HepG2 (cell line): ENCODE measurements at regions not wholly inside any gene's neighbourhood (a gene's known extent, or its start where the extent isn't known, plus 50 kb on each side); places are given as distances from the start of the nearest gene placed in this dataset.

Source experiments
- ATAC-seq: fragments of 200-7000 bp; cut with Tn5 transposase; 3 replicates; pipeline ENCODE4 v1.9.1; 2020; ENCODE audit warnings: mild to moderate bottlenecking, moderate library complexity
- BruUV-seq: library from RNA; stranded (reverse); fragments of 400-500 nt; replicated peaks from 2 replicates; lab custom pipeline; 2021; lab: Mats Ljungman, UMichigan
- CTCF ChIA-PET: fragments of 300-600 bp; formaldehyde crosslinking; extraction: SDS; loops from one replicate; lab custom pipeline; 2021; ENCODE audit warnings: low total read pairs, inconsistent platforms, low intra/inter-chr PET ratio; lab: Yijun Ruan, JAX
- POLR2A ChIA-PET: fragments of 350-600 bp; sonication (Branson Sonifier 250); formaldehyde crosslinking; loops from one replicate; lab custom pipeline; 2020; ENCODE audit warnings: antibody characterized with exemption, inconsistent platforms; lab: Yijun Ruan, JAX
- DNase-seq: peaks from one replicate; pipeline ENCODE4 v3.0.0-alpha.2; 2015; ENCODE audit warnings: low spot score
- FAIRE-seq: peaks from 3 replicates; lab custom pipeline; 2011; peaks lifted over from hg19 to GRCh38; lab: Jason Lieb, UNC
- H2AFZ ChIP-seq: one replicate; pipeline ENCODE4 v1.6.1; 2011; ENCODE audit warnings: low read length, inconsistent platforms
- H3K27ac ChIP-seq: fragments of 300-600 bp; 3 replicates; pipeline ENCODE4 v1.8.0; 2011; ENCODE audit warnings: mixed run types, mild to moderate bottlenecking, mixed read lengths, low read length, inconsistent platforms; ENCODE audit not compliant: insufficient read depth; ENCODE audit errors: extremely low read length
- H3K27me3 ChIP-seq, 2 experiments: fragments of 200-600 bp in 1 of 2; 2 replicates in 1 of 2; 3 replicates in 1 of 2; pipeline versions ENCODE4 v1.6.0 to v1.8.0; 2011; ENCODE audit warnings: low read length in 2 of 2, mild to moderate bottlenecking in 2 of 2, moderate library complexity in 2 of 2, inconsistent platforms in 1 of 2; ENCODE audit not compliant: insufficient read depth in 2 of 2, control insufficient read depth in 1 of 2
- H3K36me3 ChIP-seq, 2 experiments: fragments of 200-600 bp in 1 of 2; replicated peaks in 1 of 2; 2 replicates in 1 of 2; 3 replicates in 1 of 2; pipeline versions ENCODE4 v1.5.1 to v1.8.0; 2011; ENCODE audit warnings: low read length in 2 of 2, inconsistent platforms in 1 of 2; ENCODE audit not compliant: insufficient read depth in 2 of 2, control insufficient read depth in 1 of 2
- H3K4me1 ChIP-seq: 2 replicates; pipeline ENCODE4 v1.5.1; 2012; ENCODE audit warnings: low read length, inconsistent platforms; ENCODE audit not compliant: insufficient read depth
- H3K4me2 ChIP-seq: 2 replicates; pipeline ENCODE4 v1.6.0; 2011; ENCODE audit warnings: low read depth, low read length, inconsistent platforms
- H3K4me3 ChIP-seq, 3 experiments: fragments of 200-600 bp in 1 of 3; sonication (generic), shearing (Covaris generic) in 1 of 3; replicated peaks in 1 of 3; 2 replicates each; pipeline ENCODE4 v1.5.1; 2011 to 2016; ENCODE audit warnings: low read length in 3 of 3, inconsistent platforms in 2 of 3, low read depth in 2 of 3, mild to moderate bottlenecking in 2 of 3, control low read depth in 1 of 3, mixed read lengths in 1 of 3; ENCODE audit not compliant: insufficient read depth in 1 of 3
- H3K79me2 ChIP-seq: one replicate; pipeline ENCODE4 v1.6.1; 2011; ENCODE audit warnings: low read length, inconsistent platforms; ENCODE audit not compliant: insufficient read depth
- H3K9ac ChIP-seq: 2 replicates; pipeline ENCODE4 v1.6.0; 2011; ENCODE audit warnings: mild to moderate bottlenecking, low read depth, low read length, inconsistent platforms; ENCODE audit not compliant: insufficient read depth
- H3K9me3 ChIP-seq: 2 replicates; pipeline ENCODE4 v1.5.1; 2012; ENCODE audit warnings: mild to moderate bottlenecking, low read length
- H4K20me1 ChIP-seq: 2 replicates; pipeline ENCODE4 v1.6.0; 2011; ENCODE audit warnings: inconsistent platforms, mild to moderate bottlenecking, low read length, moderate library complexity; ENCODE audit not compliant: insufficient read depth
- EHMT2 ChIP-seq: fragments of 200-600 bp; sonication (generic); IDR thresholded peaks from 2 replicates; pipeline ENCODE4 v1.7.0; 2017; ENCODE audit warnings: antibody characterized with exemption, low read depth, low read length, borderline replicate concordance
- ELF4 ChIP-seq: sonication (generic); formaldehyde crosslinking; IDR thresholded peaks from 2 replicates; pipeline ENCODE4 v1.5.0; 2020; ENCODE audit warnings: missing genetic modification reagents, mild to moderate bottlenecking, moderate library complexity, borderline replicate concordance
- ZBTB7A ChIP-seq: sonication (generic); formaldehyde crosslinking; IDR thresholded peaks from 2 replicates; pipeline ENCODE4 v1.8.0; 2022; ENCODE audit warnings: mild to moderate bottlenecking, missing genetic modification reagents
- WGBS: methylation state at CpG from one replicate; pipeline ENCODE4 v1.1.6; 2017; ENCODE audit warnings: low lambda C conversion rate; 5-methylcytosine and 5-hydroxymethylcytosine counted together
- in situ Hi-C: cut with HindIII; loops from 2 replicates; pipeline ENCODE4 v1.10.0; 2017; ENCODE audit warnings: low pct_unique_long_range_greater_than_20kb; ENCODE audit not compliant: extremely low pct_ligation_motif_present
- intact Hi-C: fragments of 100-400 bp; cut with micrococcal nuclease; formaldehyde crosslinking; loops from one replicate; pipeline ENCODE4 v1.10.0; 2022; ENCODE audit not compliant: unreplicated experiment
- TF ChIP-seq, protein P1 (sequence below): sonication (generic); formaldehyde crosslinking; IDR thresholded peaks from 2 replicates; pipeline ENCODE4 v1.5.0; 2020; ENCODE audit warnings: mild to moderate bottlenecking, missing genetic modification reagents, borderline replicate concordance
- TF ChIP-seq, protein P2 (sequence below): sonication (generic); formaldehyde crosslinking; IDR thresholded peaks from 2 replicates; pipeline ENCODE4 v1.8.1; 2023; ENCODE audit warnings: missing genetic modification reagents, inconsistent platforms, borderline replicate concordance
- TF ChIP-seq, protein P3 (sequence below): IDR thresholded peaks from 2 replicates; pipeline ENCODE4 v1.6.1; 2016; ENCODE audit warnings: missing compliant biosample characterization, missing genetic modification reagents, borderline replicate concordance

DNA sequence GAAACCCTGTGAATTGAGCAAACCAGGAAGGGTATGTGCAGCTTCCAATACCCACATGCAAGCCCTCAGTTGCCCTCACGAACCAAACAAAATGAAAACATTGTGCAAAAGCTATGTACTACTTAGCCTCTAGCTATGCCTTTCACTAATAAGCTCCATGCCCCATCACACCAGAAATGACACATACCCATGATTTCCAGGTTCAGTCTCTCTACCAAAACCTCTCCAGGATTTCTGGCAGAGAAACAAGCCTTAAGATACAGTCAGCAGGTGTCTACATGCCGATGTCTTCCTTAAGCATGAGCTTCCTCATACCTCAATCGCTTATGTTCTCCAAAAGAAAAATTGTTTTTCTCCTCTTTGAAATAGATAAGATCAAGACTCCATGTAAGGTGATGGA lies 527.8 kb upstream of the AUTS2 start (continued):
- TF ChIP-seq, protein P1, sequence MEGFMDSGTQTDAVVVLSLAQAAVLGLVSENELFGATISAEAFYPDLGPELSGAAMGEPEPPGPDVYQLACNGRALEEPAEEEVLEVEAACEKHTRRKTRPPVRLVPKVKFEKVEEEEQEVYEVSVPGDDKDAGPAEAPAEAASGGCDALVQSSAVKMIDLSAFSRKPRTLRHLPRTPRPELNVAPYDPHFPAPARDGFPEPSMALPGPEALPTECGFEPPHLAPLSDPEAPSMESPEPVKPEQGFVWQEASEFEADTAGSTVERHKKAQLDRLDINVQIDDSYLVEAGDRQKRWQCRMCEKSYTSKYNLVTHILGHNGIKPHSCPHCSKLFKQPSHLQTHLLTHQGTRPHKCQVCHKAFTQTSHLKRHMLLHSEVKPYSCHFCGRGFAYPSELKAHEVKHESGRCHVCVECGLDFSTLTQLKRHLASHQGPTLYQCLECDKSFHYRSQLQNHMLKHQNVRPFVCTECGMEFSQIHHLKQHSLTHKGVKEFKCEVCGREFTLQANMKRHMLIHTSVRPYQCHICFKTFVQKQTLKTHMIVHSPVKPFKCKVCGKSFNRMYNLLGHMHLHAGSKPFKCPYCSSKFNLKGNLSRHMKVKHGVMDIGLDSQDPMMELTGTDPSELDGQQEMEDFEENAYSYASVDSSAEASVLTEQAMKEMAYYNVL (CRISPR knock-in tag): no peak
- TF ChIP-seq EHMT2 (no peak), ZBTB7A (CRISPR knock-in tag) (no peak), ELF4 (CRISPR knock-in tag) (no peak)
- TF ChIP-seq, protein P2, sequence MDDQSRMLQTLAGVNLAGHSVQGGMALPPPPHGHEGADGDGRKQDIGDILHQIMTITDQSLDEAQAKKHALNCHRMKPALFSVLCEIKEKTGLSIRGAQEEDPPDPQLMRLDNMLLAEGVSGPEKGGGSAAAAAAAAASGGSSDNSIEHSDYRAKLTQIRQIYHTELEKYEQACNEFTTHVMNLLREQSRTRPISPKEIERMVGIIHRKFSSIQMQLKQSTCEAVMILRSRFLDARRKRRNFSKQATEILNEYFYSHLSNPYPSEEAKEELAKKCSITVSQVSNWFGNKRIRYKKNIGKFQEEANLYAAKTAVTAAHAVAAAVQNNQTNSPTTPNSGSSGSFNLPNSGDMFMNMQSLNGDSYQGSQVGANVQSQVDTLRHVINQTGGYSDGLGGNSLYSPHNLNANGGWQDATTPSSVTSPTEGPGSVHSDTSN (CRISPR knock-in tag): no peak
- TF ChIP-seq, all 625 proteins: peak for 0

DNA sequence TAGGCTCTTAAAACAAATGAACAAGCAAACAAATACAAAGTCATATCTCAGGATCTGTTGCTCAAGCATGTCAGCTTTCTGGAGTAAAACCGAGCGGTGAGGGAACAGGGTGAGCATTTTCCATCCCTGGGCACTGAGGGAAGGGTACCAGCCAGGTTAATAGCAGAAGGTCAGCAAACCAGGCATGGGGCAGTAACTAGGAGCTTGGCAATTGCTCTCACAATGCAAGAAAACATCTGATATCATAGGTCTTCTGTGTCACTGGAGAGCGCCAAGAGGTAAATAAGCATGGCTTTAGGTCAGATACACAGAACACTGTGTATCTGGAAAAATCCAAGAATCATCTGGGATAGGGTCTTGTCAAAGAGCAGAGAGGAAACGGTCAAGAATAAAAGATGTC lies 521.7 kb upstream of the AUTS2 start:
- 31% methylated on average over 4 of the region's 4 CpGs for WGBS
- DNase-seq (no peak), FAIRE-seq (no peak), ATAC-seq (no peak)
- Histone ChIP-seq H3K9me3 (peaks cover 58% of the 10 kb centered on the region), H3K27me3 (no peaks in the 10 kb centered on the region), H3K9ac (no peak overlapping the region), H3K4me1 (no peaks in the 10 kb centered on the region), H2AFZ (no peak overlapping the region), H3K27ac (no peak overlapping the region), H4K20me1 (no peaks in the 10 kb centered on the region), H3K4me2 (no peak overlapping the region), H3K4me3 (no peak overlapping the region), H3K36me3 (no peaks in the 10 kb centered on the region), H3K79me2 (no peaks in the 10 kb centered on the region)
- ChIA-PET CTCF (no interaction called here), POLR2A (no interaction called here)
- TF ChIP-seq, protein P3, sequence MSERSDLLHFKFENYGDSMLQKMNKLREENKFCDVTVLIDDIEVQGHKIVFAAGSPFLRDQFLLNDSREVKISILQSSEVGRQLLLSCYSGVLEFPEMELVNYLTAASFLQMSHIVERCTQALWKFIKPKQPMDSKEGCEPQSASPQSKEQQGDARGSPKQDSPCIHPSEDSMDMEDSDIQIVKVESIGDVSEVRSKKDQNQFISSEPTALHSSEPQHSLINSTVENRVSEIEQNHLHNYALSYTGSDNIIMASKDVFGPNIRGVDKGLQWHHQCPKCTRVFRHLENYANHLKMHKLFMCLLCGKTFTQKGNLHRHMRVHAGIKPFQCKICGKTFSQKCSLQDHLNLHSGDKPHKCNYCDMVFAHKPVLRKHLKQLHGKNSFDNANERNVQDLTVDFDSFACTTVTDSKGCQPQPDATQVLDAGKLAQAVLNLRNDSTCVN (CRISPR knock-in tag): no peak
- no TSS peak for BruUV-seq
- intact Hi-C loops: no loop called here
- in situ Hi-C loops: no loop called here
